A673 (cell line): ENCODE measurements at regions not wholly inside any gene's neighbourhood (a gene's known extent, or its start where the extent isn't known, plus 50 kb on each side); places are given as distances from the start of the nearest gene placed in this dataset.

ENCODE experiments used
- EZH2 ChIP-seq: fragments of 200-600 bp; sonication (generic); IDR thresholded peaks from 2 replicates; pipeline ENCODE4 v1.6.1; 2017; ENCODE audit warnings: borderline replicate concordance, low read depth, mild to moderate bottlenecking, mixed read lengths, antibody characterized with exemption, low read length; ENCODE audit not compliant: poor library complexity, severe bottlenecking
- TF ChIP-seq, protein P1 (sequence below): fragments of 300-800, 200-600 bp; sonication (generic); conservative IDR thresholded peaks from 2 replicates; pipeline ENCODE4 v1.5.1; 2017; ENCODE audit warnings: low read depth, mild to moderate bottlenecking, antibody characterized with exemption, low read length, moderate library complexity, mixed read lengths

DNA sequence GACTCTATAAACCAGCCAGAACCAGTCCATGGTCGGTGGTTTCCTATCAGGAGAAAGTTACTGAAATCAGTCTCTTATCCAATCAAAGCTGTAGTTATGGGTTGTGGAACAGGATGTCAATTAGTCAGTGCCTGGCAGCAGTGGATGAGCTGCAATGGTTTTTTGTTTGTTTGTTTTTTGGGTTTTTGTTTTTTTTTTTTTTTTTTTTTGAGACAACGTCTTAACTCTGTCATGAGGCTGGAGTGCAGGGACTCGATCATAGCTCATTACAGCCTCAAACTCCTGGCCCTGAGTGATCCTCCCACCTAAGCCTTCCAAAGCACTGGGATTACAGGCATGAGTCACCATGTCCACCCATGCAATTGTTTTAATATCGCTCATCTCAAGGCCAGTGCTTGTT lies 113.3 kb upstream of the CAND1 start:
- TF ChIP-seq, protein P1, sequence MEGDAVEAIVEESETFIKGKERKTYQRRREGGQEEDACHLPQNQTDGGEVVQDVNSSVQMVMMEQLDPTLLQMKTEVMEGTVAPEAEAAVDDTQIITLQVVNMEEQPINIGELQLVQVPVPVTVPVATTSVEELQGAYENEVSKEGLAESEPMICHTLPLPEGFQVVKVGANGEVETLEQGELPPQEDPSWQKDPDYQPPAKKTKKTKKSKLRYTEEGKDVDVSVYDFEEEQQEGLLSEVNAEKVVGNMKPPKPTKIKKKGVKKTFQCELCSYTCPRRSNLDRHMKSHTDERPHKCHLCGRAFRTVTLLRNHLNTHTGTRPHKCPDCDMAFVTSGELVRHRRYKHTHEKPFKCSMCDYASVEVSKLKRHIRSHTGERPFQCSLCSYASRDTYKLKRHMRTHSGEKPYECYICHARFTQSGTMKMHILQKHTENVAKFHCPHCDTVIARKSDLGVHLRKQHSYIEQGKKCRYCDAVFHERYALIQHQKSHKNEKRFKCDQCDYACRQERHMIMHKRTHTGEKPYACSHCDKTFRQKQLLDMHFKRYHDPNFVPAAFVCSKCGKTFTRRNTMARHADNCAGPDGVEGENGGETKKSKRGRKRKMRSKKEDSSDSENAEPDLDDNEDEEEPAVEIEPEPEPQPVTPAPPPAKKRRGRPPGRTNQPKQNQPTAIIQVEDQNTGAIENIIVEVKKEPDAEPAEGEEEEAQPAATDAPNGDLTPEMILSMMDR = no peak
- TF ChIP-seq EZH2 = no peak
